Hepatocyte (in vitro differentiated cells): ENCODE measurements at regions not wholly inside any gene's neighbourhood (a gene's known extent, or its start where the extent isn't known, plus 50 kb on each side); places are given as distances from the start of the nearest gene placed in this dataset.

Experiments
- DNase-seq: peaks from one replicate; pipeline ENCODE4 v3.0.0-alpha.2; 2016; ENCODE audit warnings: low spot score
- H2AFZ ChIP-seq: fragments of 200-600 bp; sonication (generic); 2 replicates; pipeline ENCODE4 v1.6.0; 2016; ENCODE audit warnings: antibody characterized with exemption, mild to moderate bottlenecking
- H3K27ac ChIP-seq: fragments of 200-600 bp; sonication (generic); 2 replicates; pipeline ENCODE4 v1.5.1; 2016; ENCODE audit warnings: mild to moderate bottlenecking
- H3K27me3 ChIP-seq: fragments of 200-600 bp; sonication (generic); 2 replicates; pipeline ENCODE4 v1.6.1; 2016
- H3K36me3 ChIP-seq: fragments of 200-600 bp; sonication (generic); replicated peaks from 2 replicates; pipeline ENCODE4 v1.5.1; 2016; ENCODE audit warnings: low read depth; ENCODE audit not compliant: insufficient read depth
- H3K4me1 ChIP-seq: fragments of 200-600 bp; sonication (generic); 2 replicates; pipeline ENCODE4 v1.5.1; 2016; ENCODE audit warnings: mild to moderate bottlenecking, moderate library complexity; ENCODE audit not compliant: insufficient read depth
- H3K4me2 ChIP-seq: fragments of 200-600 bp; sonication (generic); 2 replicates; pipeline ENCODE4 v1.6.0; 2016
- H3K4me3 ChIP-seq: fragments of 200-600 bp; sonication (generic); 2 replicates; pipeline ENCODE4 v1.5.1; 2016; ENCODE audit warnings: mild to moderate bottlenecking
- H3K79me2 ChIP-seq: fragments of 200-600 bp; sonication (generic); 2 replicates; pipeline ENCODE4 v1.6.0; 2017; ENCODE audit warnings: mild to moderate bottlenecking
- H3K9me2 ChIP-seq: fragments of 200-600 bp; sonication (generic); replicated peaks from 2 replicates; pipeline ENCODE4 v1.6.0; 2017; ENCODE audit warnings: mild to moderate bottlenecking; ENCODE audit not compliant: insufficient read depth
- H3K9me3 ChIP-seq: fragments of 200-600 bp; sonication (generic); 2 replicates; pipeline ENCODE4 v1.5.1; 2016; ENCODE audit warnings: low read depth, mild to moderate bottlenecking
- H4K20me1 ChIP-seq: fragments of 200-600 bp; sonication (generic); 2 replicates; pipeline ENCODE4 v1.6.0; 2016; ENCODE audit warnings: mild to moderate bottlenecking; ENCODE audit not compliant: insufficient read depth, poor library complexity, severe bottlenecking
- CTCF ChIP-seq: fragments of 200-600 bp; sonication (generic); IDR thresholded peaks from 2 replicates; pipeline ENCODE4 v1.5.1; 2016; ENCODE audit warnings: antibody characterized with exemption, mild to moderate bottlenecking; ENCODE audit not compliant: poor library complexity
- EZH2 ChIP-seq: fragments of 200-600 bp; sonication (generic); IDR thresholded peaks from 2 replicates; pipeline ENCODE4 v1.6.1; 2016; ENCODE audit warnings: antibody characterized with exemption, mild to moderate bottlenecking, borderline replicate concordance
- EZH2phosphoT487 ChIP-seq: fragments of 200-600 bp; sonication (generic); IDR thresholded peaks from one replicate; pipeline ENCODE4 v1.6.1; 2018; ENCODE audit warnings: antibody characterized with exemption, mild to moderate bottlenecking, low read depth, moderate library complexity; ENCODE audit not compliant: unreplicated experiment, severe bottlenecking
- WGBS: methylation state at CpG from one replicate; pipeline ENCODE4 v1.1.6; 2016; ENCODE audit warnings: low lambda C conversion rate; ENCODE audit errors: missing lambda C conversion rate; 5-methylcytosine and 5-hydroxymethylcytosine counted together

GRCh38 chr15:95501865-95502264 is 828.6 kb upstream of the NR2F2 start:
- Histone ChIP-seq H3K27ac (no peak overlapping the region), H3K9me3 (no peaks in the 10 kb centered on the region), H3K9me2 (no peaks in the 10 kb centered on the region), H2AFZ (no peak overlapping the region), H3K79me2 (no peaks in the 10 kb centered on the region), H3K4me2 (no peak overlapping the region), H4K20me1 (no peaks in the 10 kb centered on the region), H3K36me3 (no peaks in the 10 kb centered on the region), H3K27me3 (no peaks in the 10 kb centered on the region), H3K4me3 (no peak overlapping the region), H3K4me1 (no peaks in the 10 kb centered on the region)
- no peak for DNase-seq
- TF ChIP-seq EZH2phosphoT487 = no peak
- TF ChIP-seq CTCF = no peak
- no peak for TF ChIP-seq EZH2

- DNase-seq = no peak
- no peaks in the 10 kb centered on the region for H3K79me2 ChIP-seq
- WGBS = 69% methylated on average over 2 of the region's 2 CpGs
- no peaks in the 10 kb centered on the region for H3K9me2 ChIP-seq
- no peak overlapping the region for H2AFZ ChIP-seq
- no peaks in the 10 kb centered on the region for H3K27me3 ChIP-seq
- no peaks in the 10 kb centered on the region for H3K4me1 ChIP-seq
- H3K36me3 ChIP-seq = no peaks in the 10 kb centered on the region
- H3K4me3 ChIP-seq = no peak overlapping the region
- H3K27ac ChIP-seq = no peak overlapping the region
- TF ChIP-seq CTCF (no peak), EZH2 (no peak), EZH2phosphoT487 (no peak)
- no peak overlapping the region for H3K4me2 ChIP-seq
- H3K9me3 ChIP-seq = no peaks in the 10 kb centered on the region
- no peaks in the 10 kb centered on the region for H4K20me1 ChIP-seq
Observed at GRCh38 chr15:95503107-95503506, 827.4 kb upstream of the NR2F2 start.

GRCh38 chr15:95503640-95504225 is 826.8 kb upstream of the NR2F2 start:
- H4K20me1 ChIP-seq = no peaks in the 10 kb centered on the region
- DNase-seq = no peak
- no peak overlapping the region for H3K4me3 ChIP-seq
- H3K27ac ChIP-seq = no peak overlapping the region
- no peaks in the 10 kb centered on the region for H3K9me3 ChIP-seq
- 91% methylated on average over 3 of the region's 3 CpGs for WGBS
- TF ChIP-seq EZH2 = no peak
- TF ChIP-seq CTCF = no peak
- no peak for TF ChIP-seq EZH2phosphoT487
- no peaks in the 10 kb centered on the region for H3K9me2 ChIP-seq
- H3K36me3 ChIP-seq = no peaks in the 10 kb centered on the region
- H2AFZ ChIP-seq = no peak overlapping the region
- H3K79me2 ChIP-seq = no peaks in the 10 kb centered on the region
- no peaks in the 10 kb centered on the region for H3K27me3 ChIP-seq
- no peaks in the 10 kb centered on the region for H3K4me1 ChIP-seq
- no peak overlapping the region for H3K4me2 ChIP-seq

GRCh38 chr15:95511671-95512070 is 818.8 kb upstream of the NR2F2 start:
- Histone ChIP-seq H4K20me1 (no peaks in the 10 kb centered on the region), H2AFZ (no peak overlapping the region), H3K27me3 (no peaks in the 10 kb centered on the region), H3K36me3 (no peaks in the 10 kb centered on the region), H3K4me3 (no peak overlapping the region), H3K4me1 (no peaks in the 10 kb centered on the region), H3K79me2 (no peaks in the 10 kb centered on the region), H3K27ac (no peak overlapping the region), H3K9me3 (no peaks in the 10 kb centered on the region), H3K4me2 (no peak overlapping the region), H3K9me2 (no peaks in the 10 kb centered on the region)
- no peak for DNase-seq
- TF ChIP-seq CTCF = no peak
